ENCODE measurements at regions not wholly inside any gene's neighbourhood (a gene's known extent, or its start where the extent isn't known, plus 50 kb on each side); places are given as distances from the start of the nearest gene placed in this dataset.

DNA sequence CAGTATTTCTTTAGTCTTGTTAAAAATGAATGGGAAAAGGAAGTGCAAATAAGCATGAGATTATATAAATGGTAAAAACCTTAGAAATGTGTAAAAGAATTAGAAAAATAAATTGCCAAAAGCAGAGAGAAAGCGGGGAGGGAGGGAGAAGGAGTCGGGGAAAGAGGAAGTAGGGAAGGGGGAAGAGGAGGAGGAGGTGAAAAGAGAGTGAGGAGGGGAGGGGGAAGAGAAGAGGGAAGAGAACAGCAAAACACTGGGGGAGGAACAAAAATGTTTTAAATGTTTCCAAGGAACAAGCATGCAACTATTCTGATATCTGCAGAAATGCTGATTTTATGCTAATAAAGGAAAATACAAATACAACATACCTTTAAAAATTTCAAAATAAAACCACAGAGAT, 317.5 kb downstream of the PIK3R1 start:
- 100% methylated on average over 2 of the region's 2 CpGs for WGBS (ENCODE audit: insufficient coverage, insufficient read length)
- H3K27ac ChIP-seq (ENCODE audit: low read length): no peak overlapping the region
- no peak for DNase-seq (ENCODE audit: low read depth, low spot score)
- H3K36me3 ChIP-seq (ENCODE audit: control insufficient read depth, insufficient read depth, low read length): no peaks in the 10 kb centered on the region
- H3K4me1 ChIP-seq (ENCODE audit: control insufficient read depth, insufficient read depth, low read length): peaks cover 9% of the 10 kb centered on the region
- no peaks in the 10 kb centered on the region for H3K27me3 ChIP-seq (ENCODE audit: control insufficient read depth, insufficient read depth, low read length)
- no peaks in the 10 kb centered on the region for H3K9me3 ChIP-seq (ENCODE audit: control insufficient read depth, insufficient read depth, low read length)
- no peak overlapping the region for H3K4me3 ChIP-seq (ENCODE audit: low read length)

DNA sequence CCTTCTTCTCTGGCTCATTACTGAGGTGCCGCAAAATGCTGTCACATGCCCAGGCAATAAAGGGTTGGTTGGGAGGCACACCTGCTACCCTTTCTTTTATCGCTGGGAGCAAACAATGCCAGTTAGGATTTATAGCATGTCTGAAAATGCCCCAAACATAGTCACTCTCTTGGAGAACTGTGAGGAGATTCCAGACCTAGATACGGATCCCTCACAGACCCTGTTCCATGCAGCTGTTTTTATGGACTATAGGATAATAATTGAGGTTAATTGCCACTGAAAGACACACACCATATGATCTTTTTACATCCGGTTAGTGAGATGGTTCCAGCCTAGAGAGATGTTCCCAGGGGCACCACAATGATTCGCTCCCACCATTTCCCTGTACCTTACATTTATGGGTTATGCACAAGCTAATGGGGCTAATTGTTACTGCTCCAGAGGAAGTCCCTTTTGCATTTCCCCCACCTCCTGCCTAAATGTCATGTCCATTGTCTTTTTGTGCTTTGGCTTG, 318.1 kb downstream of the PIK3R1 start:
- Histone ChIP-seq H3K4me1 (ENCODE audit: control insufficient read depth, insufficient read depth, low read length) (peaks cover 9% of the 10 kb centered on the region), H3K9me3 (ENCODE audit: control insufficient read depth, insufficient read depth, low read length) (no peaks in the 10 kb centered on the region), H3K4me3 (ENCODE audit: low read length) (no peak overlapping the region), H3K36me3 (ENCODE audit: control insufficient read depth, insufficient read depth, low read length) (no peaks in the 10 kb centered on the region), H3K27ac (ENCODE audit: low read length) (no peak overlapping the region), H3K27me3 (ENCODE audit: control insufficient read depth, insufficient read depth, low read length) (no peaks in the 10 kb centered on the region)
- no peak for DNase-seq (ENCODE audit: low read depth, low spot score)
- WGBS (ENCODE audit: insufficient coverage, insufficient read length): no CpG with 5 or more reads among the region's 5 CpGs

DNA sequence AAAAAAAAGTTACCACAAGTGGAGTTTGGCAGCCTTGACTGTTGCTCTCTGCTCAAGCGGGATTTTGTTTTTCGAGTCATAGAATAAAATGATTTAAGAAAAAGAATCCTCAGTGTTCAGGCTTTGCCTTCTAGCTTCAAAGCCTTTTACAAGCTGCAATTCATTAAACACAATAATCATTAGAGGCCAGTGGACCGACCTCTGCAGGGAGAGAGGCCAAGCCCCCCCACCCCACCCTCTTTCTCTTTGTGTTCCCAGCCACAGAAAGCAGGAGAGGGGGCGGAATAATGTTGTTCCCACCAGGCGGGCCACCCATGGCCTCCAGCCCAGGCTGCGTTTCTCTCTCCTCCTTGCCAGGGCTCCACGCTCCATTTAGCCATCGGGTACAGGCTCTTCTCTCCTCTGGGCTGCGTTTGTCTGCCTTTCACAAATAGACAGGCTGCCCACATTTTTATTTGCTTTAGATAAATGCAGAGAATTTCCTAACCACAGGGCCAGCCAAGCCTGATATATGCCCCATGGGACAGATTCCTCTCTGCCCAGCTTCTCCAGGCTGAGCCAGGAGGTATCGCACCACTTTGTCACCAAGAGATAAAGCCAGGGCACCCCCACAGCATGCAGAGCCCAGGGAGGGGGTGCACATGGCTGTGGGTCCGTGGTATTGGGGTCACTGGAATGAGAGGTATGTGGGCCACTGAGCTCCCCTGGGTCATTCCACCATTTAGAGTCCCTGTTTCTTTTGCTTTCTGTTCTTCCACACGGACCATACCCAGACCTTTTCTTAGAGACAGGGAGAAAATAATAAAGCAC, 318.8 kb downstream of the PIK3R1 start:
- Histone ChIP-seq H3K4me1 (ENCODE audit: control insufficient read depth, insufficient read depth, low read length) (peaks cover 9% of the 10 kb centered on the region), H3K9me3 (ENCODE audit: control insufficient read depth, insufficient read depth, low read length) (no peaks in the 10 kb centered on the region), H3K4me3 (ENCODE audit: low read length) (no peak overlapping the region), H3K27ac (ENCODE audit: low read length) (no peak overlapping the region), H3K27me3 (ENCODE audit: control insufficient read depth, insufficient read depth, low read length) (no peaks in the 10 kb centered on the region), H3K36me3 (ENCODE audit: control insufficient read depth, insufficient read depth, low read length) (no peaks in the 10 kb centered on the region)
- WGBS (ENCODE audit: insufficient coverage, insufficient read length): no CpG with 5 or more reads among the region's 12 CpGs
- no peak for DNase-seq (ENCODE audit: low read depth, low spot score)

DNA sequence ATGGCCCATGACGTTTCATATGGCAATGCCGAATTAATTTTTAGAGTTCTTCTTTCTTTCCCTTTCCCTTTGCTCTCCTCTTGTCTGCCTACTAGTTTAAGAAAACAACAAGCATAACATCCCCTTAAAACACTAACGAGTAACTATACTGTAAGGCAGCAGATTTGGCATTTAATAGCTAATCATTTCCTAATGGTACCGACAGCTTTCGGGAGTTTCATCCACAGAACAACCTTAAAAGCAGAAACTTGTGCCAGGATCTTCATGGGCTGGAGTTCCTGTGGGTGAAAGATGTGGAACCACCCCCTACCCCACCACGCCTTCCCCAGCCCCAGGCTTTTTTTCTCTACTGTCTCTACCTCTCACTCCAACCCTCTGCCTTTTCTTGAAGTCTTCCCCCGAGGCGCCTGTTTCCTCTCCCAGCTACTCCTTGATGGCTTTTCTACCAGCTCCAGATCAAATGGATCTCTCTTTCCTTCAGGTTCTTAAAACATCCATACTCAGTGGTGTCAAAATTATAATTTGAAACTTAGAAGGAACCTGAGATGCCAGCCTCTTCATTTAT, 319.5 kb downstream of the PIK3R1 start:
- no CpG with 5 or more reads among the region's 8 CpGs for WGBS (ENCODE audit: insufficient coverage, insufficient read length)
- H3K36me3 ChIP-seq (ENCODE audit: control insufficient read depth, insufficient read depth, low read length): no peaks in the 10 kb centered on the region
- H3K4me3 ChIP-seq (ENCODE audit: low read length): no peak overlapping the region
- peaks cover 9% of the 10 kb centered on the region for H3K4me1 ChIP-seq (ENCODE audit: control insufficient read depth, insufficient read depth, low read length)
- H3K27me3 ChIP-seq (ENCODE audit: control insufficient read depth, insufficient read depth, low read length): no peaks in the 10 kb centered on the region
- no peaks in the 10 kb centered on the region for H3K9me3 ChIP-seq (ENCODE audit: control insufficient read depth, insufficient read depth, low read length)
- H3K27ac ChIP-seq (ENCODE audit: low read length): no peak overlapping the region
- DNase-seq (ENCODE audit: low read depth, low spot score): no peak

DNA sequence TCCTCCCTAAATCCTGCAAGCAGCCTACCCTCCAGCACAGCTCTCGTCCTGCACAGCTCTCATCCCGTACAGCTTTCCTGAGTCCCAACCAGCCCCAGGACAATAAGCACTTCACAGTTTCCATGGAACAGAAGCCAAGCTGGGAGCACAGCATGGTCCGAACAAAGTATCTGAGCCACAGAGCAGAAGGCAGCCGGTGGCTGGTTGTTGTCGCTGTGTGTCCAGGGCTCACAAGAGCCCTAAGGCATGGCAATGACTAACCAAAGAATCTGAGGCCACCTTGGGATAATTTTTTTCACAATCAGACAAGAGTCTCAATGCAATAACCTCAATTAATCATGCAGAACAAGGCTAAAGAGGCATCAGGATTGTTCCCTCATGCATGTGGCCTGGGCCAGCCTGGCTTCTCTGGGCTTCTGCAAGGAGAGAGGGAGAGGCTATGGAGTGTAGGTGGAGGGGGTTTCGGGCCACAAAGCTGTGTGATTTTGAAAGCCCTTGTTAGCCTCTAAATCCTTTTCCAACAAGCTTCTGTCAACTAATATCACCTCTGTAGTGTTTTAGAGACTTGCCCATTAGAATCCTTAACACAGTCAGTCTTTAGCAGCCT, 323.4 kb downstream of the PIK3R1 start:
- H3K4me3 ChIP-seq (ENCODE audit: low read length): no peak overlapping the region
- H3K36me3 ChIP-seq (ENCODE audit: control insufficient read depth, insufficient read depth, low read length): no peaks in the 10 kb centered on the region
- WGBS (ENCODE audit: insufficient coverage, insufficient read length): no CpG with 5 or more reads among the region's 6 CpGs
- no peak for DNase-seq (ENCODE audit: low read depth, low spot score)
- H3K4me1 ChIP-seq (ENCODE audit: control insufficient read depth, insufficient read depth, low read length): peaks cover 6% of the 10 kb centered on the region
- no peaks in the 10 kb centered on the region for H3K27me3 ChIP-seq (ENCODE audit: control insufficient read depth, insufficient read depth, low read length)
- H3K9me3 ChIP-seq (ENCODE audit: control insufficient read depth, insufficient read depth, low read length): no peaks in the 10 kb centered on the region
- no peak overlapping the region for H3K27ac ChIP-seq (ENCODE audit: low read length)

DNA sequence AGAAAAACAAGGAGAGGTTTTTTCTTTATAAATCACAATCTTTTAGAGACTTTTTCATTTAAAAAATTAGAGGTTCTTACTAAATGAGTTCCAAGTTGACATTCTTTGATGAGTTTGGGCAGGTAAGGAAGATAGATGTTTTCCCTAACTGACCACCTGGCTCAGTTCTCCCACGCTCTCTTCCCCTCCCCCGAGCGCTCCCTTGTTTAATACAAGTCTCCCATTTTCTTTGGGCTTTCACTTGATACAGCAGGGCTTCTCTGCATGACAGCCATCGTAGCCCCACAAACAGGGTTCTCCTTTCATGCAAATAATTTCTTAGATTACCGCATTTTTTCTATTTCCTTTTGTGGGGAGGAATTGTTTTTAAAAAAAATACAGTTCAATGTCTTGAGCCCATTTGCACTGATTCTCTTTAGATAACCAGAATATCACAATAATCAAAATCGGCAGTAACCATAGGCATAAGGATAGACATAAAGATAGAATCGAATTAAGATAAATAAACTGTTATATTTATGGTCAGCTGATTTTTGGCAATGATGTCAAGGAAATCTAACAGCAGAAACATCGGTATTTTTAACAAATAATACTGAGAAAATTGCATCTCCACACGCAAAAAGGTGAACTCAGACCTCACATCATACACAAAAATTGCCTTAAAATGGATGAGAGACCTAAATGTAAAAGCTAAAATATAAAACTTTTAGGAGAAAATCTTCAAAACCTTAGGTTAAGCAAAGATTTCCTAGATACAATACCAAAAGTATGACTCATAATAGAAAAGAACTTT, 325.4 kb downstream of the PIK3R1 start:
- no peaks in the 10 kb centered on the region for H3K4me1 ChIP-seq (ENCODE audit: control insufficient read depth, insufficient read depth, low read length)
- no peak overlapping the region for H3K4me3 ChIP-seq (ENCODE audit: low read length)

DNA sequence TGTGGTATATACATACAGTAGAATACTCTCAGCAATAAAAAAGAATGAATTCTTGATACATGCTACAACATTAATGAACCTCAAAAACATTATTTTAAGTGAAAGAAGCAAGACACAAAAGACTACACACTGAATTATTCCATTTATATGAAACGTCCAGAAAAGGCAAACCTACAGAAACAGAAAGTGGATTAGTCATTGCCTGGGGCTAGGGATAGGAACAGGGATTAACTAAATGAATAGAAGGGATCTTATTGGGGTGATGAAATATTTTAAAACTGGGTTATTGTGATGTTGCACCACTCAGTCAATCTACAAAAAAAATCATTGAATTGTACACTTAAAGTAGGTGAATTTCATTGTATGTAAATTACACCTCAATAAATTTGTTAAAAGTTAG, 326.7 kb downstream of the PIK3R1 start:
- no CpG with 5 or more reads among the region's 1 CpG for WGBS (ENCODE audit: insufficient coverage, insufficient read length)
- H3K9me3 ChIP-seq (ENCODE audit: control insufficient read depth, insufficient read depth, low read length): no peaks in the 10 kb centered on the region
- no peaks in the 10 kb centered on the region for H3K4me1 ChIP-seq (ENCODE audit: control insufficient read depth, insufficient read depth, low read length)
- no peaks in the 10 kb centered on the region for H3K36me3 ChIP-seq (ENCODE audit: control insufficient read depth, insufficient read depth, low read length)
- no peak overlapping the region for H3K4me3 ChIP-seq (ENCODE audit: low read length)
- no peak for DNase-seq (ENCODE audit: low read depth, low spot score)
- H3K27ac ChIP-seq (ENCODE audit: low read length): no peak overlapping the region
- no peaks in the 10 kb centered on the region for H3K27me3 ChIP-seq (ENCODE audit: control insufficient read depth, insufficient read depth, low read length)

More for the DNA sequence above, 325.4 kb downstream of the PIK3R1 start:
- DNase-seq (ENCODE audit: low read depth, low spot score): no peak
- Histone ChIP-seq H3K36me3 (ENCODE audit: control insufficient read depth, insufficient read depth, low read length) (no peaks in the 10 kb centered on the region), H3K9me3 (ENCODE audit: control insufficient read depth, insufficient read depth, low read length) (no peaks in the 10 kb centered on the region), H3K27me3 (ENCODE audit: control insufficient read depth, insufficient read depth, low read length) (no peaks in the 10 kb centered on the region), H3K27ac (ENCODE audit: low read length) (no peak overlapping the region)
- WGBS (ENCODE audit: insufficient coverage, insufficient read length): no CpG with 5 or more reads among the region's 9 CpGs

DNA sequence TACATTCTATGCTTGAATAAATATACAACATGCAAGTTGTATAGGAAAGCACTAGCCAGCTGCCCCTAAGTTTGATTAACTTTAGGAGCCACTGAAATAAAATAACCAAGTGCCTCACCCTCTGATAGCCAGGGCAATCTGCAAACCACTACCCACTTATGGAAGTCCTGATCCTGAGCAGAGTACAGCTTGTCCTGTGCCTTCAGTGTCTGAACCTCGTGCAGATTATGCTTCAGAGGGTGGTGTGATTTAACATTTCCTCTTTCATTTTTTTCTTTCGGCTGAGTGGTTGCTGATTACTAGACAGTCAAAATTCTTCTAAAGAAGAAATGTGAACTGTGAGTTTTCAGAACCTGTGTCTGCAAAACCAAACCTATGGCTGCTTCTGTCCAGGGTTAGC, 327.7 kb downstream of the PIK3R1 start:
- Histone ChIP-seq H3K27me3 (ENCODE audit: control insufficient read depth, insufficient read depth, low read length) (no peaks in the 10 kb centered on the region), H3K27ac (ENCODE audit: low read length) (no peak overlapping the region)
- no CpG with 5 or more reads among the region's 2 CpGs for WGBS (ENCODE audit: insufficient coverage, insufficient read length)

DNA sequence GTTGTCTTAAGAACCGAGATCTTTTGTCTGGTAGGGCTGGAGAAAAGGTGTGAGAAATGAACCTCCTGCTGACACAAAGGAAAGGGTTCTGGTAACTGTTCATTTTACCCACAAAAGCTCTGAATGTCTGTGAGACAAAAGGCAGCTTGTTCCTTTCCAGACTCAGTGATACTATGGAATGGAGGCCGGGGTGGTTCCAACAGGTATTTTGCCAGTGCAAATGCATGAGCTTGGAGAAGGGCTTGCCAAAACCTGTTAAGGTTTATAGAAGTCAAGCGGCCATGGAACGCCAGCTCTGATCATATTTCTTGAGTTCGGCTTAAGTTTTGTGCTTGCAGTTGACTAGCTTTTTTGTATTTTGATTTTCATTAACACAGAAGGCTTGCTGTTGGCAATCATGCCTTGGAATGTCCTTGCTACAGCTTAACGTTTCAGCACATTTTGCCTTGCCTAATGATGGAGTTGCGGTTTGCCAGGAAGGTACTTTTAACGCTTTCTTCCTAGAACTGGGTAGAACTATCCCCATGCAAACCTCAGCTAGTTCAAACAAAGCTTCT, 328.6 kb downstream of the PIK3R1 start:
- Histone ChIP-seq H3K4me3 (ENCODE audit: low read length) (no peak overlapping the region), H3K27me3 (ENCODE audit: control insufficient read depth, insufficient read depth, low read length) (no peaks in the 10 kb centered on the region), H3K36me3 (ENCODE audit: control insufficient read depth, insufficient read depth, low read length) (no peaks in the 10 kb centered on the region), H3K9me3 (ENCODE audit: control insufficient read depth, insufficient read depth, low read length) (no peaks in the 10 kb centered on the region), H3K27ac (ENCODE audit: low read length) (no peak overlapping the region), H3K4me1 (ENCODE audit: control insufficient read depth, insufficient read depth, low read length) (no peaks in the 10 kb centered on the region)
- no peak for DNase-seq (ENCODE audit: low read depth, low spot score)
- WGBS (ENCODE audit: insufficient coverage, insufficient read length): no CpG with 5 or more reads among the region's 8 CpGs

More for the DNA sequence above, 327.7 kb downstream of the PIK3R1 start:
- Histone ChIP-seq H3K9me3 (ENCODE audit: control insufficient read depth, insufficient read depth, low read length) (no peaks in the 10 kb centered on the region), H3K4me3 (ENCODE audit: low read length) (no peak overlapping the region), H3K4me1 (ENCODE audit: control insufficient read depth, insufficient read depth, low read length) (no peaks in the 10 kb centered on the region), H3K36me3 (ENCODE audit: control insufficient read depth, insufficient read depth, low read length) (no peaks in the 10 kb centered on the region)
- DNase-seq (ENCODE audit: low read depth, low spot score): no peak

Data from iPS DF 6.9 (cell line).